SK-N-SH (cell line): ENCODE measurements at regions not wholly inside any gene's neighbourhood (a gene's known extent, or its start where the extent isn't known, plus 50 kb on each side); places are given as distances from the start of the nearest gene placed in this dataset.

ENCODE experiments used
- CTCF ChIA-PET: fragments of 300-600, 350-600 bp; formaldehyde crosslinking; extraction: SDS; loops from one replicate; lab custom pipeline; 2021; lab: Yijun Ruan, JAX
- POLR2A ChIA-PET: fragments of 350-600 bp; sonication (Branson Sonifier 250); formaldehyde crosslinking; extraction: SDS; loops from one replicate; lab custom pipeline; 2020; ENCODE audit warnings: antibody characterized with exemption, inconsistent platforms; lab: Yijun Ruan, JAX
- DNase-seq: peaks from one replicate; pipeline ENCODE4 v3.0.0; 2012
- H2AFZ ChIP-seq: fragments of 200-600 bp; sonication (generic); 2 replicates; pipeline ENCODE4 v1.8.1; 2016; ENCODE audit warnings: antibody characterized with exemption, mild to moderate bottlenecking, low read depth
- H3F3A ChIP-seq: fragments of 200-600 bp; sonication (generic); replicated peaks from 2 replicates; pipeline ENCODE3; 2016; ENCODE audit warnings: antibody characterized with exemption, mild to moderate bottlenecking; ENCODE audit not compliant: insufficient read depth
- H3K27ac ChIP-seq, 2 experiments: fragments of 200-500 bp in 1 of 2; fragments of 200-600 bp in 1 of 2; sonication (Bioruptor generic) in 1 of 2; sonication (generic), shearing (Covaris generic) in 1 of 2; 2 replicates each; pipeline versions ENCODE4 v1.5.1 to v1.6.1; 2014 to 2016; ENCODE audit warnings: low read depth in 2 of 2, inconsistent platforms in 1 of 2, low read length in 1 of 2, mild to moderate bottlenecking in 1 of 2, mixed read lengths in 1 of 2
- H3K27me3 ChIP-seq: fragments of 200-600 bp; sonication (generic), shearing (Covaris generic); 2 replicates; pipeline ENCODE4 v1.6.1; 2016; ENCODE audit warnings: mixed run types; ENCODE audit not compliant: insufficient read depth
- H3K36me3 ChIP-seq, 2 experiments: fragments of 200-500 bp in 1 of 2; fragments of 200-600 bp in 1 of 2; sonication (Bioruptor generic) in 1 of 2; sonication (generic) in 1 of 2; replicated peaks in 1 of 2; 2 replicates each; pipeline versions ENCODE3 to v1.5.1; 2014 to 2016; ENCODE audit warnings: low read length in 1 of 2, mild to moderate bottlenecking in 1 of 2; ENCODE audit not compliant: insufficient read depth in 2 of 2, control insufficient read depth in 1 of 2
- H3K4me1 ChIP-seq, 2 experiments: fragments of 200-500 bp in 1 of 2; fragments of 200-600 bp in 1 of 2; sonication (Bioruptor generic) in 1 of 2; sonication (generic), shearing (Covaris generic) in 1 of 2; 2 replicates each; pipeline versions ENCODE4 v1.5.1 to v1.6.1; 2014 to 2016; ENCODE audit warnings: low read depth in 1 of 2, low read length in 1 of 2, mixed run types in 1 of 2; ENCODE audit not compliant: insufficient read depth in 2 of 2, control insufficient read depth in 1 of 2
- H3K4me2 ChIP-seq: fragments of 200-600 bp; sonication (generic), shearing (Covaris generic); 2 replicates; pipeline ENCODE4 v1.6.1; 2017; ENCODE audit warnings: mixed run types
- H3K4me3 ChIP-seq, 2 experiments: fragments of 200-500 bp in 1 of 2; fragments of 200-600 bp in 1 of 2; sonication (Bioruptor generic) in 1 of 2; sonication (generic), shearing (Covaris generic) in 1 of 2; 2 replicates each; pipeline versions ENCODE4 v1.5.1 to v1.8.1; 2014 to 2016; ENCODE audit warnings: low read depth in 2 of 2, inconsistent platforms in 1 of 2, low read length in 1 of 2, mild to moderate bottlenecking in 1 of 2, mixed read lengths in 1 of 2, moderate library complexity in 1 of 2
- H3K79me2 ChIP-seq: fragments of 200-600 bp; sonication (generic); 2 replicates; pipeline ENCODE4 v1.8.1; 2017; ENCODE audit warnings: mild to moderate bottlenecking; ENCODE audit not compliant: insufficient read depth
- H3K9ac ChIP-seq: fragments of 200-600 bp; sonication (generic); 2 replicates; pipeline ENCODE4 v1.6.1; 2017; ENCODE audit warnings: mixed run types
- H3K9me2 ChIP-seq: fragments of 200-600 bp; sonication (generic); 2 replicates; pipeline ENCODE4 v1.6.1; 2017; ENCODE audit warnings: mixed run types
- H3K9me3 ChIP-seq: fragments of 200-600 bp; sonication (generic); 2 replicates; pipeline ENCODE4 v1.6.1; 2017; ENCODE audit warnings: mixed run types, mild to moderate bottlenecking, moderate library complexity
- H4K20me1 ChIP-seq: fragments of 200-600 bp; sonication (generic); 2 replicates; pipeline ENCODE4 v1.6.1; 2017; ENCODE audit warnings: mild to moderate bottlenecking, mixed run types; ENCODE audit not compliant: insufficient read depth
- CHD2 ChIP-seq: fragments of 150-350 bp; IDR thresholded peaks from 2 replicates; pipeline ENCODE4 v1.6.1; 2018; ENCODE audit warnings: low read length; ENCODE audit not compliant: partially characterized antibody
- ELF1 ChIP-seq: IDR thresholded peaks from 2 replicates; pipeline ENCODE4 v1.4.0; 2012
- EP300 ChIP-seq, 2 experiments: IDR thresholded peaks; 2 replicates each; pipeline versions ENCODE4 v1.4.0 to v1.6.1; 2012; ENCODE audit warnings: borderline replicate concordance in 1 of 2, low read depth in 1 of 2, low read length in 1 of 2
- FOSL2 ChIP-seq: IDR thresholded peaks from 2 replicates; pipeline ENCODE4 v1.4.0; 2012; ENCODE audit warnings: low read depth, mild to moderate bottlenecking, moderate library complexity, borderline replicate concordance
- FOXJ3 ChIP-seq: sonication (generic); formaldehyde crosslinking; IDR thresholded peaks from 2 replicates; pipeline ENCODE4 v1.5.1; 2020; ENCODE audit warnings: mild to moderate bottlenecking, missing genetic modification reagents
- FOXM1 ChIP-seq: IDR thresholded peaks from 2 replicates; pipeline ENCODE4 v1.4.0; 2012; ENCODE audit warnings: low read depth, mild to moderate bottlenecking
- GATA2 ChIP-seq: sonication (generic); formaldehyde crosslinking; IDR thresholded peaks from 2 replicates; pipeline ENCODE4 v1.5.0; 2020; ENCODE audit warnings: mild to moderate bottlenecking, missing genetic modification reagents
- NRF1 ChIP-seq: IDR thresholded peaks from 2 replicates; pipeline ENCODE4 v1.6.1; 2012; ENCODE audit warnings: low read depth, mild to moderate bottlenecking, low read length
- RXRA ChIP-seq: IDR thresholded peaks from 2 replicates; pipeline ENCODE4 v1.4.0; 2012; ENCODE audit warnings: low read depth, mild to moderate bottlenecking, borderline replicate concordance
- TAF1 ChIP-seq: IDR thresholded peaks from 2 replicates; pipeline ENCODE4 v1.6.1; 2012; ENCODE audit warnings: low read depth, mild to moderate bottlenecking, low read length, moderate library complexity, borderline replicate concordance
- TCF12 ChIP-seq: IDR thresholded peaks from 2 replicates; pipeline ENCODE4 v1.4.0; 2012
- YY1 ChIP-seq: IDR thresholded peaks from 2 replicates; pipeline ENCODE4 v1.4.0; 2012; ENCODE audit warnings: low read depth, mild to moderate bottlenecking
- WGBS: methylation state at CpG from one replicate; pipeline ENCODE4 v1.1.6; 2017; ENCODE audit warnings: low lambda C conversion rate; 5-methylcytosine and 5-hydroxymethylcytosine counted together
- TF ChIP-seq, protein P1 (sequence below): IDR thresholded peaks from 2 replicates; pipeline ENCODE4 v1.6.1; 2012; ENCODE audit warnings: mild to moderate bottlenecking, low read depth, low read length, moderate library complexity
- TF ChIP-seq, protein P2 (sequence below): fragments of 150-350 bp; IDR thresholded peaks from 2 replicates; pipeline ENCODE4 v1.6.1; 2017; ENCODE audit warnings: antibody characterized with exemption, low read length, low read depth, borderline replicate concordance
- TF ChIP-seq, protein P3 (sequence below): IDR thresholded peaks from 2 replicates; pipeline ENCODE4 v1.4.0; 2012; ENCODE audit warnings: low read depth
- TF ChIP-seq, protein P4 (sequence below): IDR thresholded peaks from 2 replicates; pipeline ENCODE4 v1.4.0; 2012; ENCODE audit warnings: low read depth, borderline replicate concordance

DNA sequence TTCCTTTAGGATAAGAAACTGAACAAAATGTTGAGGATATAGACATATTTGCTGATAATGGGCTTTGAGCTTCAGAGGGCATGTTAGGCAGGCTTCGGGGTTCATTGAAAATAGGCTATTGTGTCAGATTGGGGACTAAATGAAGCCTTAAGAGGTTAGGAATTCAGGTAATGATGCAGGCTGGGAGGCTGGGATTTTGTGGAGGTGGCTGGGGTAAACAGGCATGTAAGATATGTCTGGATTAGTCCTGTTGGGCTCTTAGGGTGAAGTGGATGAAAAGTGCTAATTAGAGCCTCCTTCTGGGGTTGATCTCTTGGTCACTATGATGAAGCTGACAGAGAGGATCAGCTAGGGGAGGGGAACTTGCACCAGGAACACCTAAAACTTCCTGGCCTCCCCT, 80.2 kb upstream of the ESX1 start:
- ChIA-PET CTCF (no interaction called here), POLR2A (no interaction called here)
- Histone ChIP-seq H3K27me3 (peaks cover 23% of the 10 kb centered on the region), H3K4me2 (no peak overlapping the region), H3K4me1 (no peaks in the 10 kb centered on the region), H3K9me3 (no peaks in the 10 kb centered on the region), H3K4me3 (no peak overlapping the region), H3K27ac (no peak overlapping the region), H3K36me3 (no peaks in the 10 kb centered on the region), H4K20me1 (no peaks in the 10 kb centered on the region), H3K9me2 (no peaks in the 10 kb centered on the region), H2AFZ (no peak overlapping the region), H3F3A (no peaks in the 10 kb centered on the region), H3K9ac (no peak overlapping the region), H3K79me2 (no peaks in the 10 kb centered on the region)
- no peak for DNase-seq
- TF ChIP-seq RXRA (no peak), FOXJ3 (CRISPR knock-in tag) (no peak), FOXM1 (no peak), NRF1 (no peak), EP300 (IDR thresholded peaks at IDR 0.05; ENCODE audit: borderline replicate concordance in 1 of 2, low read depth in 1 of 2, low read length in 1 of 2) (no peak), YY1 (no peak), GATA2 (no peak), TCF12 (no peak), TAF1 (no peak), FOSL2 (no peak), CHD2 (no peak), ELF1 (no peak)
- TF ChIP-seq, protein P1, sequence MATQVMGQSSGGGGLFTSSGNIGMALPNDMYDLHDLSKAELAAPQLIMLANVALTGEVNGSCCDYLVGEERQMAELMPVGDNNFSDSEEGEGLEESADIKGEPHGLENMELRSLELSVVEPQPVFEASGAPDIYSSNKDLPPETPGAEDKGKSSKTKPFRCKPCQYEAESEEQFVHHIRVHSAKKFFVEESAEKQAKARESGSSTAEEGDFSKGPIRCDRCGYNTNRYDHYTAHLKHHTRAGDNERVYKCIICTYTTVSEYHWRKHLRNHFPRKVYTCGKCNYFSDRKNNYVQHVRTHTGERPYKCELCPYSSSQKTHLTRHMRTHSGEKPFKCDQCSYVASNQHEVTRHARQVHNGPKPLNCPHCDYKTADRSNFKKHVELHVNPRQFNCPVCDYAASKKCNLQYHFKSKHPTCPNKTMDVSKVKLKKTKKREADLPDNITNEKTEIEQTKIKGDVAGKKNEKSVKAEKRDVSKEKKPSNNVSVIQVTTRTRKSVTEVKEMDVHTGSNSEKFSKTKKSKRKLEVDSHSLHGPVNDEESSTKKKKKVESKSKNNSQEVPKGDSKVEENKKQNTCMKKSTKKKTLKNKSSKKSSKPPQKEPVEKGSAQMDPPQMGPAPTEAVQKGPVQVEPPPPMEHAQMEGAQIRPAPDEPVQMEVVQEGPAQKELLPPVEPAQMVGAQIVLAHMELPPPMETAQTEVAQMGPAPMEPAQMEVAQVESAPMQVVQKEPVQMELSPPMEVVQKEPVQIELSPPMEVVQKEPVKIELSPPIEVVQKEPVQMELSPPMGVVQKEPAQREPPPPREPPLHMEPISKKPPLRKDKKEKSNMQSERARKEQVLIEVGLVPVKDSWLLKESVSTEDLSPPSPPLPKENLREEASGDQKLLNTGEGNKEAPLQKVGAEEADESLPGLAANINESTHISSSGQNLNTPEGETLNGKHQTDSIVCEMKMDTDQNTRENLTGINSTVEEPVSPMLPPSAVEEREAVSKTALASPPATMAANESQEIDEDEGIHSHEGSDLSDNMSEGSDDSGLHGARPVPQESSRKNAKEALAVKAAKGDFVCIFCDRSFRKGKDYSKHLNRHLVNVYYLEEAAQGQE: no peak
- TF ChIP-seq, protein P2, sequence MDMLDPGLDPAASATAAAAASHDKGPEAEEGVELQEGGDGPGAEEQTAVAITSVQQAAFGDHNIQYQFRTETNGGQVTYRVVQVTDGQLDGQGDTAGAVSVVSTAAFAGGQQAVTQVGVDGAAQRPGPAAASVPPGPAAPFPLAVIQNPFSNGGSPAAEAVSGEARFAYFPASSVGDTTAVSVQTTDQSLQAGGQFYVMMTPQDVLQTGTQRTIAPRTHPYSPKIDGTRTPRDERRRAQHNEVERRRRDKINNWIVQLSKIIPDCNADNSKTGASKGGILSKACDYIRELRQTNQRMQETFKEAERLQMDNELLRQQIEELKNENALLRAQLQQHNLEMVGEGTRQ: no peak
- TF ChIP-seq, protein P3, sequence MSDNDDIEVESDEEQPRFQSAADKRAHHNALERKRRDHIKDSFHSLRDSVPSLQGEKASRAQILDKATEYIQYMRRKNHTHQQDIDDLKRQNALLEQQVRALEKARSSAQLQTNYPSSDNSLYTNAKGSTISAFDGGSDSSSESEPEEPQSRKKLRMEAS: no peak
- TF ChIP-seq, protein P4, sequence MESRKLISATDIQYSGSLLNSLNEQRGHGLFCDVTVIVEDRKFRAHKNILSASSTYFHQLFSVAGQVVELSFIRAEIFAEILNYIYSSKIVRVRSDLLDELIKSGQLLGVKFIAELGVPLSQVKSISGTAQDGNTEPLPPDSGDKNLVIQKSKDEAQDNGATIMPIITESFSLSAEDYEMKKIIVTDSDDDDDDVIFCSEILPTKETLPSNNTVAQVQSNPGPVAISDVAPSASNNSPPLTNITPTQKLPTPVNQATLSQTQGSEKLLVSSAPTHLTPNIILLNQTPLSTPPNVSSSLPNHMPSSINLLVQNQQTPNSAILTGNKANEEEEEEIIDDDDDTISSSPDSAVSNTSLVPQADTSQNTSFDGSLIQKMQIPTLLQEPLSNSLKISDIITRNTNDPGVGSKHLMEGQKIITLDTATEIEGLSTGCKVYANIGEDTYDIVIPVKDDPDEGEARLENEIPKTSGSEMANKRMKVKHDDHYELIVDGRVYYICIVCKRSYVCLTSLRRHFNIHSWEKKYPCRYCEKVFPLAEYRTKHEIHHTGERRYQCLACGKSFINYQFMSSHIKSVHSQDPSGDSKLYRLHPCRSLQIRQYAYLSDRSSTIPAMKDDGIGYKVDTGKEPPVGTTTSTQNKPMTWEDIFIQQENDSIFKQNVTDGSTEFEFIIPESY: no peak
- 5% methylated on average over 1 of the region's 1 CpG for WGBS
